H54 (cell line): ENCODE measurements at regions not wholly inside any gene's neighbourhood (a gene's known extent, or its start where the extent isn't known, plus 50 kb on each side); places are given as distances from the start of the nearest gene placed in this dataset.
A peak's percentile ranks its signal among the peaks of the same experiment; 100 is the strongest.

Experiments used
- DNase-seq: peaks from one replicate; pipeline ENCODE4 v3.0.0; 2011; ENCODE audit warnings: low spot score, mixed read lengths; ENCODE audit not compliant: insufficient read length
- FAIRE-seq: peaks from 3 replicates; lab custom pipeline; 2011; peaks lifted over from hg19 to GRCh38; lab: Jason Lieb, UNC
- POLR2A ChIP-seq: IDR thresholded peaks from 2 replicates; pipeline ENCODE4 v1.6.1; 2011; ENCODE audit warnings: low read depth, mild to moderate bottlenecking, low read length

DNA sequence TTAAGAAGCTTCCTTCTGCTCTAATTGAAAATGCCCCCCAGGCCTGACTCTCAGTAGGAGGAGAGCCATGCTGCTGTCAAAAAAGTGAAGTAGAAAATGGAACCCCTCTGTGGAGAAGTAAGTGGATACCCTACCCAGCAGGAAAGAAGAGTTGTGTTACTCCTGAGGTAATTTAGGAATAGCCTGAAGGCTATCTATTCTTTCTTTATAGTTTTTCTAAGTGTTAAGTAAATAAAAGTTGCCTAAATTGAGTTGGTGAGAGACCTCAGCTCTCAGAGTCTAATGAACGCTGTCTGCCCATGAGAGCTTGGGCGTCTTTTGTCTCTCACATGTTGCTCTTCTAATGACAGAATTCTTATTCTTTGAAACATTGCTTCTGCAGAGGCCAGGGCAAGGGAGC is 116.2 kb downstream of the NSUN3 start:
- no peak for DNase-seq
- TF ChIP-seq POLR2A: no peak
- FAIRE-seq: no peak

DNA sequence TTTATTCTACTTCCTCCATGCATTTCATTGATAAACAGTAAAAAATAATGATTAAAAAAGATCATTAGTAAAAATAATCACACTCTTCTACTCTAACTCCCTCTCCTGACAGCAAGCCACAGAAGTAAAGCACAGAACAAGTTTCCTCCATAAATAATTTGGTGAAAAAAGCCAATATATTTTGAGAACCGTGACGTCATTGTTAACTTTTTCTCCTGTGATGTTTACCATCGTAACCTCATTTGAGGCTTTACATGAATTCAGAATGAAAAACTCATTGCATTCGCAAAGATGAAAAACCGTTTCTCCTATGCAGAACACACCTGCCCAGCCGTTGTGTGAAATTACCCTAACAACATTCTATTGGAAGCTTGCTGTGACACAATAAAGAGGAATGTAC is 120.7 kb downstream of the NSUN3 start:
- TF ChIP-seq POLR2A: no peak
- FAIRE-seq (peak; percentile 20), DNase-seq (no peak)

DNA sequence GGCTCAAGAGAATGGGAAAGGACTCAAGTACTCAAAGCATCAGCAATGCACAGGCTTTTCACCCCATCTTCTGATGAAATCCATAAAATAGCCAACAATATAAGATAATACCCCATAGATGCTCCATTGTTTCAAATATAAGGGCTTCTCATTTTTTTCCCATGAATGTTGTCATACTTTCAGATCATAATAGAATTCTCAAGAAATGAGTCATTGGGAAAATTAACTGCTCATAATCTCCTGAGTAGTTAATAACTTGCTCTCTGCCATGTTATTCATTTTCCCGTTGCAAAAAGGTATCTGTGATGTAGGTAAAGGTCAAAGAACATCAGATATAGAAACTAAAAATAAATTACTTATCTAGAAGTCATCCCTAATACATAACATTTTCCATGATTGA is 121.9 kb downstream of the NSUN3 start:
- FAIRE-seq (no peak), DNase-seq (no peak)

DNA sequence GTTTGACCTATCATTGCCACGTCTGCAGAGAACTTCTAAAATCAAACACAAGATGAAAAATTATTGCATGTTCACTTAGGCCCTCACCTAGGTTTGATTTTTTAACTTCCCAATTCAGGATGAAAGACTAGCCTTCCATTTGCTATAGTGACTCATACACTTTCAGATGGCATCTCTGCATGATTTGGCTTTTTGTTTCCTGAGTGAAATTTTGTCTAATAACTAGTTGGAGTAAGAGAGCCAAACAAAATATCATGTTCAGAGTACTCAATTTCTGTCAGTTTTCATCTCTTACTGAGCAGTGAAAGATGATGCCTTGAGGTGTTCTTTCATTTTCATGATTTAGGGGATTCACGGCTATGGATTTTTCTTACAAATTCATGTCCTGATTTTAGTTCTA is 122.9 kb downstream of the NSUN3 start:
- no peak for TF ChIP-seq POLR2A
- FAIRE-seq: peak; percentile 91
- DNase-seq: no peak

More for the DNA sequence above, 121.9 kb downstream of the NSUN3 start:
- no peak for TF ChIP-seq POLR2A

DNA sequence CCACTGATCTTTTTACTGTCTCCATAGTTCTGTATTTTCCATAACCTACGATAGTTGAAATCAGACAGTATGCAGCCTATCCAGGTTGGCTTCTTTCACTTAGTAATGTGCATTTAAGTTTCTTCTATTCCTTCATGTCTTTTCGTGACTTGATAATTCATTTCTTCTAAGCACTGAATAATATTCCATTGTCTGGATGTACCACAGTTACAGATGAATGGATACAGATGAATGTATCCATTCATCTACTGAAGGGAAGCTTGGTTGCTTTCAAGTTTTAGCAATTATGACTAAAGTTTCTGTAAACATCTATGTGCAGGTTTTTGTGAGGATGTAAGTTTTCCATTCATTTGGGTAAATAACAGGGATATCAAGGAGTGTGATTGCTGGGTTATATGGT is 124.8 kb downstream of the NSUN3 start:
- no peak for FAIRE-seq
- no peak for TF ChIP-seq POLR2A
- no peak for DNase-seq

DNA sequence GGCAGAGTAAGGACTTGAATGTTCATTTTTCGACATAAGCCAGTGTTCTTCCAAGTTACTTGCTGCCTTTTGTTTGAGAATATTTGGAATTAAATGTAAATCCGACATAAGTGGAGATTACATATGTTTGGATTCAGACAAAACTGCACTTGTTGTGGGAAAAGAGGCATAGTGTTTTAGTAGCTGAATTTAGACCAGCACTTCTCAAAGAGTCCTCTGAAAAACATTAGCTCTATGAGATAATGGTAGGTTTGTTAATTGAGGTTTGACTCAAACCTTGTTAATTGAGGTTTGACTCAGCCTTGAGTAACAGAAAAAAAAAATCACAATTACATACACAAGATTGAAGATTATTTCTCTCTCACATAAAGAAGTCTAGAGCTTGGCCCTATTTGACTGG is 132.5 kb downstream of the NSUN3 start:
- FAIRE-seq: no peak
- TF ChIP-seq POLR2A: no peak
- no peak for DNase-seq

DNA sequence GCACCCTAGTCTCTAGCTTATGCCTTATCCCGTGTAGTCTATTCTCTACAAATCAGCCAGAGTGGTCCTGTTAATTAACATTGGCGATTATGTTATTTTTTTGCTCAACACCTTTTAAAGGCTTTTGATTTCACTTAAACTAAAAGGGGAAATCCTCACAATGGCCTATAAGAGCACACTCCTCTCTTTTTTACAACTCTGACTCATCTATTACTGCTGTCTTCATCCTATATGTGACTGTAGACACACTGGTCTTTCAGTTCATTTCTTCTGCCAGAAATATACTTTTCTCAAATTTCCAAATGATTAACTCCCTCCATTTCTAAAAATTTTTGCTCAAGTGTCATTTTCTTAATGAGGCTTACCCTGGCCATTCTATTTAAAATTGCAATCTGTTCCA is 143.4 kb downstream of the NSUN3 start:
- no peak for FAIRE-seq

DNA sequence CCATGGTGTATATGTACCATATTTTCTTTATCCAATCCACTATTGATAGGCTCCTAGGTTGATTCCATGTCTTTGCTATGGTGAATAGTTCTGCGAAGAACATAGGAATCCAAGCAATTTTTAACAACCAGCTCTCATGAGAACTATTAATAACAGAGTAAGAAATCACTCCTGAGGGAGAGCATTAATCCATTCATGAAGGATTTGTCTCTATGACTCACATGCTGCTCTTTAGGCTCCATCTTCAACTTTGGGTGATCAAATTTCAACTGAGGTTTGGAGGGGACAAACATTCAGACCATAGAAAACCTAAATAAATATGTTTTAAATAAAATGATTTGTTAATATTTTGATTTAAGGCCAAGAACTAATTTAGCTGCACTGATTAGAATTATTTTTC is 147.4 kb downstream of the NSUN3 start:
- no peak for FAIRE-seq
- no peak for DNase-seq
- TF ChIP-seq POLR2A: no peak

More for the DNA sequence above, 143.4 kb downstream of the NSUN3 start:
- DNase-seq: no peak
- no peak for TF ChIP-seq POLR2A

DNA sequence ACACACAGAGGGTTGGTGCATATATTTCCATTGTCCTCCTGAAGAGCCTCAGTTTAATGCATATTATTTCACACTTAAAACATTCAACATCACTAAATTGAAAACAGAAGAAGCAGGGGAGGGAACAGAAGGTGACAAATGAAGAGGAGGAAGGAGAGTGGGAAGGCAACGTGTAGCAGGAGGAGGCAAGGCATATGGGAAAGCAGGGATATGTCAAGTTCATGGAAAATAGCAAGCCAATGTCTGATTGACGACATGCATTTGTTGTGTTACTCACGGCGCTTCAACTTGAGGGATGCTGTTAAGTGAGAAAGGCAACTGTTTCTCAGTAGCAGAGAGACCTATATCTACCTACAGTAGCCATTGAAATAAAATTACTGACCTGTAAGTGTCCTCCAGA is 154.5 kb downstream of the NSUN3 start:
- no peak for TF ChIP-seq POLR2A
- DNase-seq (no peak), FAIRE-seq (no peak)

DNA sequence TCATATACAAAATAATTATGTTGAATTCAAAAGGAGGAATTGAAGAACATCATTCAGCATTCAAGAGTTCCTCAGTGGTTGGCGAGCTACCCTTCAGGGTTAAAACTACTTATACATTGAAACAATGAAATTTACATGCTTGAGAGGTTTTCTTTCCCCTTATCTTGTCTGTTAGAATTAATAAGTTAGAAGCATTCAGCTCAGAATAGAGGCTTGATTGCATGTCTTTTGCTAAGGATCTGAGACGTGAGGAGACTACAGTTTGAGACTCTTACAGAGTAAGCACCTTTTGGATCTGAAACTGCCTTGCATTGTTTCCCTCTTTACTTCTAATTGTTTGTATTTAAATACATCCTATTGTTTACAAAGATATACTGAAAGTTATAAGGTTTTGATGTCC is 157.6 kb downstream of the NSUN3 start:
- no peak for TF ChIP-seq POLR2A
- DNase-seq (no peak), FAIRE-seq (no peak)

DNA sequence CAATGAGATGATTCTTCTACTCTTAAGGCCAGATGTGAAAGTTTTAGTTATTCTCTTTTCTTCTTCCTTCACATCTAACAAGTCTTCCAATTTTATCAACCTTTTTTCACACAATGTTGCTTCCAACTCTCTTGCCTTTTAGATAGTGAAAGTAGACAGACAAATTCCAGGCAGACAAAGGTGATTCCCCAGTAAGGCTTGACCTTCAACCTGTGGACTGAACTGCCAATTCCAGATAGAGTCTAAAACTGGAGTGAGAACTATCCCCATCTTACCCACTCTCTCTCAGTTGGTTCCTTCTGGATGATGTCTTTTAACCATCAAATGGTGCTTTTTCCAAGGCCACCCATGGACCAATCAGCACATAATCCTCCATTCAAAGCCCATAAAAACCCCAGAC is 159.0 kb downstream of the NSUN3 start:
- DNase-seq (no peak), FAIRE-seq (no peak)
- TF ChIP-seq POLR2A: no peak

DNA sequence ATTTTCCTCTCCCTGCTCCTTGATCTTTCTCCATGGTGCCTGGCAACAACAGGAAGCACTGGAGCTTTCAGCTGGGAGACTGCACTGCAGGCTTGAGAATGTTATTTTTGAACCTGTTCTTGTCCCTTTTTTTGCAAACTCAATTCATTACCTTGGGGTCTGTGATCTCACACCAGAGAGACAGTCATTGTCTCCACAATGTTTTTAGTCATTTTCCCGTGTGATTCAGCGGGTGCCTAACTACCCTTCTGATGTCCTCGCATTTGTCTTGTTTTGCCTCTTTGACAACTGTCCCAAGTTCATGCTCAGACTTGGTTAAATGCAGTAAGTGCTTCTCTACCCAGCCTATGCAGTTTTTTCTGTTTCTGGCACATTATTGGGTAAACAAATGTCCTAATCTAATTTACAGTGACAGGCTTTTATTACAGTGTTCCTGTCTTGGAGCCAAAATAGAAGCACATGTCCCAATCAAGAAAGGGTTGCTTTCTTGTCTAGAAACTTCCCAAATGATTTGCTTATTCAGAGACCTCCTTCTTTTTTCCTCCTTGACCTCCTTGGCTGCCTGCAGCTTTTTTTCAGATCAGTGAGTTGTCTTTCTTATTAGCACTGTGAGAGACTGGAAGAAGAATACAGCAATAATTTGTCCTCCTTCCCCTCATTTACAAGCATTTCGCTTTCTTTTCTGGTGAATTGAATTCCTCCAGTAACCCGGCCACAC is 162.4 kb downstream of the NSUN3 start:
- no peak for FAIRE-seq
- peak; percentile 2 for DNase-seq

DNA sequence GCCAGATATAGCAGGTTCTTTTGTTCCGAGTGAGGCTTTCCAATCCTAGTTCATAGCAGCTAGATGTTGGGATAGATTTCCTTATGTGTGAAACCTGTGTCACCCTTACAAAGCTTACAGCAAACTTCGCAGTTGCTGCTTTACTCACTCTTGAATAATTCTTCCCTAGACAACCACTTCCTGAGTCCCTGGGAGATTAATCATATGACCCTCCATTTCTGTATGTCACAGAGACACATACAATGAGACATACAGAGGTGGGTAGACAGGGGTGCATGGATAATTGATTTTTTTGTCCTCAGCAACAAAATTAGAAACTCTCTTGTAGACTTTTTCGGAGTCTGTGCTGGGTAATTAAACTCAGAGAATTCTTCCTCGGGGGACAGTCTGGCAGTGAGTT is 163.2 kb downstream of the NSUN3 start:
- DNase-seq (peak; percentile 26), FAIRE-seq (peak; percentile 95)
- TF ChIP-seq POLR2A: no peak

More for the DNA sequence above, 162.4 kb downstream of the NSUN3 start:
- no peak for TF ChIP-seq POLR2A

DNA sequence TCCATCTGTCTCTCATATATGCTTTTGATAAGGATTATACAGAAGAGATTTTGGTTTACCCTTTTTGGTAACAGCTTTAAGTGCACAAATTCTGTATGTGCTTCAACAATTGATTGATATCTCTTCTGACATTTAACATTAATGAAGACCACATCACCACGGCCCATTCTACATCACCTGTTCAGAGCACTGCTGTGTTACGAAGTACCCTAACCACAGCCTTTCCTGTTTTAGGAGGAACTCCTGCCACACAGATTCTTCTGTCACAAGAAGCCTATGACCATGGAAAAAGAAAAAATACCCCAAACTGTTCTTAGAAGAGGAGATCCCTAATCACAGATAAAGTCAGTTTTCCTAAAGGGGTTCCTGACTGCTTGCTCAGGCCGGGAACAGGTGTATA is 170.1 kb downstream of the NSUN3 start:
- DNase-seq (no peak), FAIRE-seq (no peak)
- no peak for TF ChIP-seq POLR2A

DNA sequence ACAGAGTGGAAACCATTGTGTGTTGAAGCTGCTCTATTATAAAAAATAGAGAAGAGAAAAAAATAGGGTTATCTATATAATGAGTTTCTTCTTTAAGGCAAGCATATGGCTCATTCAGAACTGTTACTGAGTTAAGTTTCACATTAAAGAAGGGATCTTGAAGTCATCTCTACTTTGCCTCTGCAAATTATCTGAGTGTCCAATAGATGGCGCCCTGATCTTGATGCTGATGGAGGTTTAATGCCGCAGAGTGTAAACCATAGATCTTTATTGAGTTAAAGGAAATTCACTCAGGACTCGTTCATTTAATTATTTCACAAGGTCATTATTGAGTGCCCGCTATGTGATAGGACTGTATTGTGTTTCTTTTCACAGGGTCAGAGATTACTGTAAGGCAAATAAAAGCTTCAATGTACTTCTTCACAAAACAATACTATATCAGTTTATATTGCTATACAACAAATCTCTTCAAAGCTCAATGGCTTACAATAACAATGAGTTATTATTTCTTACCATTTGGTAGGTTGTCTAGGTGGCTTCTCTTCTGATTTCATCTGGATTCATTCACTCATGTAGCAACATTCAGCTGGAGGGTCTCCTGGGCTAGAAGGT is 171.4 kb downstream of the NSUN3 start:
- TF ChIP-seq POLR2A: no peak
- FAIRE-seq (peak; percentile 66), DNase-seq (peak; percentile 6)
